GM19328 (cell line): ENCODE measurements at regions not wholly inside any gene's neighbourhood (a gene's known extent, or its start where the extent isn't known, plus 50 kb on each side); places are given as distances from the start of the nearest gene placed in this dataset.
"Not testable (repeated sequence)": the region's sequence is repeated elsewhere in the genome, so short reads cannot be mapped to it uniquely, and the experiment has no call there.

ENCODE experiments used
- ATAC-seq: cut with Tn5 transposase; IDR thresholded peaks from one replicate; pipeline ENCODE4 v1.9.1; 2021; ENCODE audit warnings: mild to moderate bottlenecking, moderate library complexity; ENCODE audit not compliant: unreplicated experiment

DNA sequence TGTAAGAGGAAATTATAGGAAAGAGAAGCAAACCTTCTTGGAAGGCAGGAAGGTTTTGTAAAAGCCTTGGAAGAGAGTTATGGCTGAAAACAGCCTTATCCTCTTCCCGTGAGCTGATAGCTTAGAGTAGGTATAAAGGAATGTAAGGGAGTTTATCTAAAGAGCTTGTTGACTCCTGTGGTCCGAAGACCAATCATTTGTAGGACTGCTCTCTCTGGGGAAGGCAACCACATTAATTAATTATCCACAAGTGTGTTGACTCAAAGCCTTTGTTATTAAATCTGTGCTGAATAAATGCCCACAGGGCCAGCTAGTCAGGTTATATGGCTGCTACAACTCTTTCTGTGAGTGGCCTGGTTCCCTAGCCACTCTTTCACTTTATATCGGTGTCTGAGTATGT, 452.1 kb upstream of the RASGRP1 start:
- ATAC-seq, result no peak

DNA sequence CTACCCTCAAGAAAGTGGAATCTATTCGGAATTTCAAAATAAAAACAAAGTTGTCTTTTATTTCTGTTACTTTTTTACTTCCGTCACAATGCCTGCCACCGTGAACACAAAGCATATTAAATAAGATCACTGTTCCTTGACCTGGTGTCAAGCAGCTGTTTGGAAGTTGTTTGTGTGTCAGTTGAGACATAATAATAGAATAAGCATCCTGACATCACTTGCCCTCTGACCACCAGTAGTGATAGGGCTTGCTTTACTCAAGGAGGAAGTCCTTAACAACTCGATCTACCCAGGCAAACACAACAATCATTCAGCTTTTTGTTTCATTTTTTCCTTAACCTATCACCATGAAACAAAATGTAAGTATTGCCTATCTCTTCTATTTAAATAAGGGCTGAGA, 454.4 kb upstream of the RASGRP1 start:
- ATAC-seq, result no peak

DNA sequence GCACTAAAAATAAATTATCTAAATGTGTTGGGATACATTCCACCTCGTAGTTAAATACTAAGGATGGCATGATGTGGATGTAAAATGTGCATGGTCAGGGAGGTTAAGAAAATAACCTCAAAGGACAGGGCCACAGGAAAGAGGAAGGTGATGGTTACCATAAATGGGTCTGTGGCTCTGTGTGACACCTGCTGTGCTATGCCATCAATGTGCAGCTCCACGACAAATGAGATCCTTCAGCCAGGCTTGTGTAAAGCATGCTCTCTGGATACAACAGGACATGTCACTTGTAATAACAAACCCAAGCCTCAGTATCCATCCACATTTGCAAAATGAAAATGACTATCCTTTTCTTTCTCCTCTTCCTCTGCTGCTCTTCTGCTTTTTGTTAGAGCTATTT, 456.7 kb upstream of the RASGRP1 start:
- no peak for ATAC-seq

DNA sequence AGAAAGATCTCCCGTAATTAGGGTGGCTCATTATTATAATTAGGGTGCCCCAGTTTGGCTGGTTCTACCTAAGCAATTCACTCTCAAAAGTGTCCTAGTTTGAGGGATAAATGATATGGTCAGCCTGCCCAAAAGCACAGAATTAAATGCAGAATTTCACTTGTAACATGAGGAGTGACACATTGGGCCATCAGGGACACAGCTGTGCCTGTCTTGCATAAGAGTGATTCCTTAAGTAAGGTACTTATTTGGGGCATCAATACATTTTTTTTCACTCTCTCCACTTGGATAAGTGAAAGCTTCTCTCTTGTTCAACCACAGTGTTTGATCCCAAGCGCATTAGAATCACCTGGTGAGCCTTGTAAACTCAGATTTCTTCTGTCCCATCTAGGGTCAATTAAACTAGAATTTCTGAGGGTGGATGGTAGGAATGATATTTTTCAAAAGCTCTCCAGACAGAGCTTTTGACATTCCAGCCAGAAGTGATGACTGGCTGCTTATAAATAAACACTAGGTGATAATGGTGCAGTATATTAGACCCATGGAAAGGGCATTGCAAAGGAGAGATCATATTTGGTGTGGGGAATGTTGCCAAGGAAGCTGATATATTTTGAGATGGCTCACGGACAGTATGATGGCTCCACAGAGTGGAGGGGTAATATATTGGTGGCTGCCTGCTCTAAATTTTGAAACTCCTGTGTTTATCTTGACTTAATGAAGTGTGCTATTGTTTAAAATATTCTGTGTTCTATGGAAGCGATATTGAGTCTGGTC, 458.1 kb upstream of the RASGRP1 start:
- ATAC-seq, result no peak

DNA sequence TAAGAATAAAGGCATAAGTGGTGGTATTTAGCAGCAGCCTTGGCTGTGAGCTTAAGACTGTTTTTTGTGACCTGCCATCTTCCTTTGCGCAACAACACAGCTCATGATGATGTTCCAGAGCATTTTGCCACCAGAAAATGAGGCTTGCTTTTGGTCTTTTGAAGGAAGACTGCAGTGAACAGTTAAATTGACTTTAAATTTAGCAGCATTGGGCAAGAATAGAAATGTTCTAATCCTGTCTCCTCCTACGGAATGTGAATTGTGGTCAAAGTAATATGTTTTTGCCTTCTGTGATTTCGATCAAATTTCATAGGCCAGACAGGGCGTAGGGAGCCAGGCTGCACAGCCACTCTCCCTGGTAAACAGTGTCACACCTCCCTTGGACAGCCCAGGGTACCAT, 460.7 kb upstream of the RASGRP1 start:
- ATAC-seq, result no peak

DNA sequence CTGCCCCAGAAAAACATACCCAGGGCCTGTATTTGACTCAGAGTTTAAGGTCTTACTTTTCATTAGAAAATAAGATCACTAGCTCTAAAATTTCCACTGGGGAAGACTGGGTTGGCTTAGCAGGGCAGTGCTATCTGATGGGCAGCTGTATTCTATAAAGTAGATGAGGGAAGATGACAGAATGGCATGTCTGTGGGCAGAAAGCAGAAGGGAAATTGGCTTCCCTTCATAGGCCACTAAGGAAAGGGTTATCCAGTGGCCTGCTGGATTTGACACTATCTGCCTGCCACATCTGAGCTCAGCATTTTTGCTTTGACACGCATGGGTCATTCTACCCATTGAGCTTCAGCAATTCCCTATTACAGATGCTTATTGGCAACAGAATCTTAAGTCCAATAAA, 461.3 kb upstream of the RASGRP1 start:
- no peak for ATAC-seq

DNA sequence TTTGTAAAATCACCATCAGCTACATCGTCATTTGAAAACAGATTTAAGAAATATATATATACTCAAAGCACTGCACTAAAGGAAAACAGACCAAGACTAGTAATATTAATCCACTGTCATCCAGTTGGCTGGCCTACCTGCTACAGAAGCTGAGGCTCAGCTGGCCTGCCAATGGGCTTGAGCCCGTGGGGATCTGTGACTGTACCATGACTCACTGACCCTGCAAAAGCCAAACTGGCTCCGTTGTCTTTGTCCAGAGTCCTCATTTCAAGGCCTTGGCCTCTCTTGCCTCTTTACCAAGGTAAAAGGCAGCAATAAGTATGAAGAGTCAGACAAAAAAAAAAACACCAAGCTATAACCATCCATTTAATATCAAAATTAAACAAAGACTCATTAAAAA, 463.5 kb upstream of the RASGRP1 start:
- no peak for ATAC-seq

DNA sequence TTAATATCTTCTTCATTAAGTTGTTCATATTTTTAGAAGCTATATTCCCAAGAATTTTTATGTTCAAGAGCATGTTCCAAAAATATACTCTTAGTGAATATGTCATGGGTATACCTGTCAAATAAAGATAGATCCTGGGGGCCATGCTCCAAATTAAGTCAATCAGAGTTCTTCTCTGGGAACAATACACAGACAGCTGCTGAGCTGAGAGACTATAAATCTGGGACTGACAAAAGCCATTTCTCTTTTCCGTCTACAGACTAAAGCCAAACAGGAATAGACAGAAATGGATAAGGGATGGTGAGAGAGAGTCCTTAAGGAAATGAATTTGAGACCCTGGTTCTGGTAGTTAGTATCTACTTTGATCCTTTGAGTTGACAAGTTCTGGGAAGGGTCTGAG, 465.1 kb upstream of the RASGRP1 start:
- ATAC-seq, result no peak

DNA sequence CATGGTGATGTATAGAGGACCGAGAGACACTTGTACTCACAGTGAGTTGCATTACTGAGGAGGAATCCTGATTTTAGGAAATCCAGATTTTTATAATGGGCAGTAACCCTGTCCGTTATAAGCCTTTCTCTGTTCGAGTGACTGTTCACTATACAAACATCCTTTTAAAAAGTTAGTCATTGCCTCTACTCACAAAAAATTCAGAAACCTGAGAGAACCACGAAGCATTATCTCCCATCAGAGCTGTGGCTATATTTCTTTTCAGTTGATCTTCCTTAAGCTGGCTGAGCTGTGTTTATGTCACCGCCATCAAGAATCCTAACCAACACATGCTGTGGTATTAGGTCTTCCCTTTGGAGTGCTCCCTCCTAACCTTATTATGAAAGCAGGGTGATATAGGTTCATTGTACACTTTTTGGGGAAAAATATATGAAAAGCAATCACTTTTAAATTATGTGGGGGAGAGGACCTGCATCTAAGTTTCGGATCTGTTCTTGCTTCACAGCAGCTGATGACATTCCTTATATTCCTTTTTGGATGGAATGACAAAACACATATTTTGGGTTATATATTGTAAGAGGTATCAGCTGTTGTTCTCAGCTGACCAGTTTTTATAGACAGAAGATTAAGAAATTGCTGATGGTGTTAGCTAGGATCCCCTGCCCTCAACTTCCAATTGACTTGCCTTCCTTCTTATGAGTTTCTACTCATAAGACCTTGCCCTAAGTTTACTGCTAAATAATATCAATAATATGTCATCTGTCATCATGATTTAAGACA, 465.9 kb upstream of the RASGRP1 start:
- no peak for ATAC-seq

DNA sequence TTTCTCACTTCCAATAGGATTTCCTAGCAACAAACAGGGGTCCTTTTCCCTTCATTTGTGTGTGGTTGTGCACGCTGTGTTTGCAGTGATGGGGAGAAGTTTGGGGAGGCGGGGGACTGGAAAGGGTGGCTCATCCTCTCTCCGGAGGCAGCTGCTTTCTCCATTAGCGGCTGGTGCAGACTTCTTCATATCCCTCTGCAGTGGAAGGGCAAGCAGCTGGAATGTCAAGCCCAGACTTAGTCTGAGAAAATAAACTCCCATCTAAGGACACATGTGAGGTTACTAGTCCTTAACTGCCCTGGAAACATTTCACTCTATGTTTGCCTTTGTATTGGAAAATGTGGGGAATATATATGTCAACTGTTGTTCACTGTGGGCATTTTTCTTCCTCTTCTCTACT, 467.0 kb upstream of the RASGRP1 start:
- no peak for ATAC-seq

DNA sequence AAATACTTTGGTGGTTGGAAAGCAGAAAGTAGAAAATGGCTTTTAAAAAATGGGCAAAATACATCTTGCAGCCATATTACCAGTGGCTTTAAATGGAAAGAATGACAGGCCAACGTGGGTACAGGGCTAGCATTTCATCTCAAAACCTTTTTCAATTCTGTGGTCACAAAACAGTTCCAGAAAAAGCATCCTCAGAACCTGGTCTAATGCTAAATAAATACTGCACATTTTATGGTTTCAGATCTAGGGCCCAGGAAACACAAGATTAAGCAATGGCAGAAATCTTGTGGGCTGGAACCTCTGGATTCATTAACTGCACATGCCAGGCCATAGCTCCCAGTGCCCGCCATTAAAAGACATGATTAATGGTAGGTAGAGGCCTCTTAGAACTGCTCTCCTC, 470.2 kb upstream of the RASGRP1 start:
- ATAC-seq, result no peak

DNA sequence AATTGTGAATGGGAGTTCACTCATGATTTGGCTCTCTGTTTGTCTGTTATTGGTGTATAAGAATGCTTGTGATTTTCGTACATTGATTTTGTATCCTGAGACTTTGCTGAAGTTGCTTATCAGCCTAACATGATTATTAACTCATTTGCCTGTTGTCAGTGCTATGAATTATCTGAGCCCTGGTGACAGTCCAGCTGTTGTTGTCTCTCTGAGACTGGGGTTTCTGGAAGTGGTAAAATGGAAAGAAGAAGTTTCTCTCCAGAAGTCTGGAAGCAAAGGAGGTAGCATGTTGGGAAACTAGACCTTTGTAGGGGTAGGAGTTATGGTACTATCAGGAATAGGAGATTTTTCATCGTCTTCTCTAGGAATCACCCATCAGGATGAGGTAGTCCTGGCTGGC, 473.0 kb upstream of the RASGRP1 start:
- ATAC-seq, result not testable (repeated sequence)

DNA sequence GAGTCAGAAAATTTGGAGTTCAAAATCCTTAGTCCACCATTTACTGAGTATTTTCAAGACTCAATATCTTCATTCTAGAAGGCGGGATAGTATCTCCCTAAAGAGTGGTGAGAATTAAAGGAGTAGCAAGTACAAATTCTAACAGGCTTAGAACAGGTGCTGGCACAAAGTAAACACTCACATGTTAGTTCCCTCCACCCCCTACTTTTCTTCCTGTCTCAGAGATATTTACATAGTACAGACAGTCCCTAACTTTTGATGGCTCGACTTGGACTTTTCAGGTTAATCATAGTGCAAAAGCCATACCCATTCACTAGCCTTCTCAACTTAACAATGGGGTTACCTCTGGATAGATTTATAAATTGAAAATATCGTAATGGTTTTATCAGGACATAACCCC, 476.2 kb upstream of the RASGRP1 start:
- ATAC-seq, result no peak

DNA sequence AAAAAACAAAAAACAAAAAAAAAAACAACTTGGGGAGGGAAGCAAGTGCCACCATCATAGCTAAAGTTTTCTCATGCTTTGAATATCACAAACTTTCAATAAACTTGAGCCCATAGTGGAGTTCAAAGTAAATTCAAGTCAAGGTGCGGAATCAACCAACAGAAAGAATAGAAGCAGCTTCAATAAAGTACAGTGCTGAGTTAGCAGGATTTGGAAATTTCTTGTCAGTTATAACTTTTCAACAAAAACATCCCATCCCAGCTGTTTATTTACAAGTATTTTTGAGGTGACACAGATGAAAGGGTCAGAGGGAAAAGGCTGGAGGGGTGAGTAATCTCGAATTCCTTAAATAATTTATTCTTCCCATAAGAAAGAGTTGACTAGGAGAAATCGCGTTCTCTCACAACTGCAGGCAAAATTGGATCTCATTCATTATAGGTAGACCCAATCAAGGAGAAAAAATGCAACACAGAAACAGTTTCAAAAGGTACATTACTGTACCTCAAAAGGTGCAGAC, 477.4 kb upstream of the RASGRP1 start:
- no peak for ATAC-seq

DNA sequence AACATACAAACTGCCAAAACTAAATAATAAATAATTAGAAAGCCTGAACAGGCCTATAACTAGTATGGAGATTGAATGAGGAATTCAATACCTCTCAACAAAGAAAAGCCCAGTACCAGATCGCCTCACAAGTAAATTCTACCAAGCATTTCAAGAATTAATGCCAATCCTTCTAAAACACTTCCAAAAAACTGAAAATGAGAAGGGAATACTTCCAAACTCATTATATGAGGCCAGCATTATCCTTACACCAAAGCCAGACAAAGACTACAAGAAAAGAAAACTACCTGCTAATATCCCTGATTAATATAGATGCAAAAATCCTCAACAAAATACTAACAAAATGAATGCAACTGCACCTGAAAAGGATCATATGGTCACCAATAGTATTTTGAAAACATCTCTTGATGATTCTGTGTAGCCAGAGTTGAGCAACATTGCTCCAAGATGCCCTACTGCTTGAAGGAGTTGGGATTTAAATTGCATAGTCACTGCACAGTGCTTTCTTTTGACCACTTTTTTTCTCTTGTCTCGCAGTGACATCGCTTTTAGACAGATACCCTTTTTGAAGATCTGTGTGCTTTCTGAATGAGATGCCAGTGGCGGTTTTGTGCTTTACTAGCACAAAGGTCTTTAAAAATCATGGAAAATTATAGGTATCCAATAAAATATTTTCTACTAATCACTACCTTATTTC, 487.2 kb upstream of the RASGRP1 start:
- no peak for ATAC-seq

DNA sequence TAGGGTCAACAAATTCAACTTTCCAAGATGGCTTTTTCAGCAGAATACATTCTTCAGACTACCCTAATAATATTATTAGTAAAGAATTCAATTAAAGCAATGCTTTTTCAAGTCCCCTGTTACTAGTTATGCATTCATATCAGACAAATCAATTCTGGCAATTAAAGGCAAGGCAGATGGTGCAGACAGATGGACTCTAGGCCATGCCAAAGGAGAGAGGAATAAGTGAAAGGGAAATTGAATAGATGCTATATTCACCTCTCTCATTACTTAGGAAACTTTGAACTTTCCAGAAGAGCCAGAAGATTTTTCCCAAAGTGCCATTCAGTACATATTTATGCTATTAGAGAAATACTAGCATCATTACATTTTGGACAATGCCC, 487.7 kb upstream of the RASGRP1 start:
- no peak for ATAC-seq

DNA sequence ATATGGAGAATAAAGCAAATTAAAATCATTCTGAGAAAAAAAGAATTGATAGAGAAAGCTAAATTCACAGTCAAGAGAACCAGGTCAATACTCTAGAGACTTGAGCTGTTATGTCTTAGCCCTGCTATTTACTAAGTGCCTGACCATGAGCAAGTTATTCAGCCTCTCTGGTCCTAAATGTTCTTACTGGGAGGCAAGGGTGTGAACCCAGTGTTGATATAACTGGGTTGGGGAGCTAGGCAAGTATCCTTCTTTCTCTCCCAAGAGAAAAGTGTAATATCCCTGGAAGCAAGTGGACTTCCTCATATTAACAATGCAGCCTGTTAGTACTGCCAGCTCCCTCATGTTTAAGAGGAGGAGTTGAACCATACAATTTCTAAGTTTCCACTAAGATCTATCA, 488.9 kb upstream of the RASGRP1 start:
- ATAC-seq, result no peak

DNA sequence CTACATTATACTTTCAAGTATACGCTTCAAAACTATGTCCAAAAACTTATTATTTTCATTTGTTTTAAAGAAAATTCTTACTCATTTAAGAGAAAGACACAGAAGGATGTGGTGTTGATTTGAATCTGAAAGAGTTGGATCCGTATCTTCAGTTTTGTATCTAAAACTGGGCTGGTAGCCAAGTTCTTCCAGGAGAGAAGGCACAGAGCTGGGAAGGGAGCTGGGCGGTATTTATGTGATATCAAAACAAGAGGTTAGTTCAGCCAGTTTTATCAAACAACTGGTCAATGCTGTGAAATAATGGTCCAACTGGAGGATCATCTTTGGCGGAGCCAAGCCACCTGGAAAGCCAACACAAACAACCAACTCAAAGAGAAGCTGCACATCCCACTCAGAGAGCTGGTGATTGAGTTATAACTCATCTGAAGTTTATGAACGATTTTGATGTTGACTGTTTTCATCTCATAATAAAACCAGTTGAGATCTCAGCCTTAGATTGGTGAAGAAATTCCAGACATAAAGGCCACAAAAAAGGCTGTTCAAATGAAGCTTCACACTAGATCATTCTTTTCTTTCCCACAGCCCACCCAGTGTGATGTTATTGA, 489.6 kb upstream of the RASGRP1 start:
- ATAC-seq, result no peak

DNA sequence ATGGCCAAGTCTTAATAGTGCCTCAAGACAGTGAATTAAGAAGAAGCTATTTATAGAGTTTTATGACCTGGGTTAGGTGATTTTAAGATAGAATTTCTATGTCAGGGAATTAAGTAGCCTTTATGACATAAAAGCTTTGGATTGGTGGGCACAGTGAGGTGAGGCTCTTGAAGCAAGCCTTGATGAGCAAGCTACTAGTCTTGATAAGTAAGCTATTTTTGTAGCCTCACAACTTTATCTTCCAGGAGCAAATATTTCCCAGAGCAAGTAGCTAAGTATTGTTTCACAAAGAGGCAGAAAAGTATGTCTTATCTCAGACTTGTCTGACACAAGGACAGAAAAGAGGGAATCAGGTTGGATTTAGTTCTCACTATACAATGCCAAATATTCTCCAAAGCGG, 491.7 kb upstream of the RASGRP1 start:
- no peak for ATAC-seq

DNA sequence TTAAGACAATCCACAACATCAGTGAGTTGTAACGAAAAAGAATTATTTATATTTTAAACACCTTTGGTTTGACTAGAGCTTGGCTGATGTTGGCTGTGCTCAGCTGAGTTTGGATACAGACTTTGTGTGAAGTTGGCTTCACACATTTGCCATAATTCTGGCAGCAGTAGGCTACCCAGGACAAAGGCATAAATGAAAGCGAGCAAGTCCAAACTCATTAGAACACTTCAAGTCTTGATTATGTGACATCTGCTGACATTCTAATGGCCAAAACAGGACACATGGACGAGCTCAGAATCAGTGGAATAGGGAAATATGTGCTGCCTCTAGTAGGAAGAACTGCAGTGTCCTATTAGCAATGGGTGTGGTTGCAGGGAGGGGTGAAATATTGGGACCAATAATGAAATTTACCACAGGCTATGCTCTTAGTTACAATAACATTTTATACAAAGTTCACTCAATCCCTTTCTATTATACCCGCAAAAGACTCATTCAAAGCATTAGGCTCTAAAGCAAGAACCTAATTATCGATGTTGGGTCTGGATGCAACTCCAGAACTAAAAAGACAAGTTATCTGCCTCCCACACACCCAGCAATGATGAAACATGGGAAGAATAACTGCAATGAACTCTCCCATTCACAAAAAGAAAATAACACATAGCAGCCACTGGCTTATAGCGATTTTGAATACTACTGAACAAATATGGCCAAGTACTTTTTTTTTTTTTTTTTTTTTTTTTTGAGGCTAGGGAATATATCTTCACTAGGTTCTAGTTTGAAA, 493.9 kb upstream of the RASGRP1 start:
- ATAC-seq, result no peak

DNA sequence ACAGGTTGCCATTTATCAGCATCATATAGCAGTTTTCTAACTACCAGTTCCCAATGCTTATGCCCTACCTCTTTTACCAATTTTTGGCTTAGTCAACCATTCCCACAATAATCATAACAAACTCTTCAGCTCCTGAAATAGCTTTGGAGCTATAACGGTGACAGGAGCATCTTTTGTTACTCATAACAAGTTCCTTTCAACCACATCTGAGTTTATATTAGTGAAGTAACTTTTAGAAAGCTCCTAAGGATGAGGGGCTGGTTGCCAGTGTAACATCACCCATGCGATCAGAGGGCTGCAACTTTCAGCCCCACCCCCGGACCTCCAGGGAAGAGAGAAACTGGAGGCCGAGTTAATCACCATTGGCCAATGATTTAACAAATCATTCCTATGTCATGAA, 495.3 kb upstream of the RASGRP1 start:
- no peak for ATAC-seq
